K562 (cell line): ENCODE measurements at regions not wholly inside any gene's neighbourhood (a gene's known extent, or its start where the extent isn't known, plus 50 kb on each side); places are given as distances from the start of the nearest gene placed in this dataset.

Experiments used
- ATAC-seq: fragments of 200-7000 bp; cut with Tn5 transposase; 3 replicates; pipeline ENCODE4 v1.9.1; 2020; ENCODE audit warnings: moderate library complexity
- BruUV-seq: library from RNA; stranded (reverse); fragments of 400-500 nt; replicated peaks from 2 replicates; lab custom pipeline; 2021; lab: Mats Ljungman, UMichigan
- CTCF ChIA-PET: fragments of 300-600 bp; formaldehyde crosslinking; extraction: SDS; loops from one replicate; lab custom pipeline; 2021; ENCODE audit warnings: low intra/inter-chr PET ratio; lab: Yijun Ruan, JAX
- POLR2A ChIA-PET: fragments of 300-600, 350-650 bp; sonication (Branson Sonifier 250); formaldehyde crosslinking; extraction: SDS; loops from one replicate; lab custom pipeline; 2021; ENCODE audit warnings: antibody characterized with exemption, inconsistent platforms; lab: Yijun Ruan, JAX
- DNase-seq, 4 experiments: peaks; one replicate each; pipeline versions ENCODE4 v3.0.0 to v3.0.0-alpha.2; 2011 to 2018; ENCODE audit warnings: low spot score in 3 of 4, mixed read lengths in 3 of 4; ENCODE audit errors: extremely low read depth in 1 of 4
- FAIRE-seq: peaks from 2 replicates; lab custom pipeline; 2011; peaks lifted over from hg19 to GRCh38; lab: Jason Lieb, UNC
- H2AFZ ChIP-seq: 2 replicates; pipeline ENCODE4 v1.6.0; 2011; ENCODE audit warnings: low read depth, low read length, control low read depth, inconsistent platforms
- H3K27ac ChIP-seq: fragments of 200-600 bp; 3 replicates; pipeline ENCODE4 v1.8.0; 2011; ENCODE audit warnings: low read depth, mild to moderate bottlenecking, control low read depth, inconsistent platforms, low read length, moderate library complexity, mixed read lengths; ENCODE audit errors: extremely low read depth
- H3K27me3 ChIP-seq, 2 experiments: fragments of 300-600 bp in 1 of 2; 2 replicates in 1 of 2; 3 replicates in 1 of 2; pipeline versions ENCODE4 v1.6.0 to v1.8.0; 2011; ENCODE audit warnings: inconsistent platforms in 2 of 2, low read length in 2 of 2, mild to moderate bottlenecking in 1 of 2, mixed read lengths in 1 of 2, moderate library complexity in 1 of 2; ENCODE audit not compliant: control insufficient read depth in 2 of 2, insufficient read depth in 2 of 2
- H3K36me3 ChIP-seq: fragments of 300-600 bp; 3 replicates; pipeline ENCODE4 v1.8.0; 2011; ENCODE audit warnings: mild to moderate bottlenecking, low read length, inconsistent platforms; ENCODE audit not compliant: control insufficient read depth, insufficient read depth
- H3K4me1 ChIP-seq, 2 experiments: fragments of 200-600 bp in 1 of 2; replicated peaks in 1 of 2; 2 replicates in 1 of 2; 3 replicates in 1 of 2; pipeline versions ENCODE4 v1.5.1 to v1.8.0; 2011; ENCODE audit warnings: inconsistent platforms in 2 of 2, low read length in 2 of 2, mild to moderate bottlenecking in 1 of 2, mixed read lengths in 1 of 2, moderate library complexity in 1 of 2; ENCODE audit not compliant: control insufficient read depth in 2 of 2, insufficient read depth in 2 of 2
- H3K4me2 ChIP-seq: 2 replicates; pipeline ENCODE4 v1.6.1; 2011; ENCODE audit warnings: low read length, control low read depth, inconsistent platforms, mixed read lengths; ENCODE audit not compliant: insufficient read depth
- H3K4me3 ChIP-seq: fragments of 200-600 bp; sonication (generic), shearing (Covaris generic); 2 replicates; pipeline ENCODE4 v1.5.1; 2016; ENCODE audit warnings: control low read depth, inconsistent platforms
- H3K79me2 ChIP-seq: fragments of 200-600 bp; 3 replicates; pipeline ENCODE4 v1.8.0; 2011; ENCODE audit warnings: low read length, inconsistent platforms; ENCODE audit not compliant: control insufficient read depth, insufficient read depth
- H3K9ac ChIP-seq, 2 experiments: 2 replicates each; pipeline versions ENCODE4 v1.6.0 to v1.6.1; 2011; ENCODE audit warnings: low read depth in 2 of 2, low read length in 2 of 2, control low read depth in 1 of 2, inconsistent platforms in 1 of 2, mild to moderate bottlenecking in 1 of 2, mixed read lengths in 1 of 2; ENCODE audit not compliant: insufficient read depth in 1 of 2
- H3K9me1 ChIP-seq: one replicate; pipeline ENCODE4 v1.6.0; 2011; ENCODE audit warnings: inconsistent platforms, mild to moderate bottlenecking, low read length, moderate library complexity; ENCODE audit not compliant: control insufficient read depth, insufficient read depth
- H3K9me3 ChIP-seq: replicated peaks from 2 replicates; pipeline ENCODE4 v1.5.1; 2011; ENCODE audit warnings: low read depth, low read length, inconsistent platforms; ENCODE audit not compliant: control insufficient read depth, insufficient read depth
- H4K20me1 ChIP-seq: replicated peaks from 2 replicates; pipeline ENCODE4 v1.6.1; 2011; ENCODE audit warnings: low read length, inconsistent platforms, mixed read lengths; ENCODE audit not compliant: control insufficient read depth, insufficient read depth
- BRF1 ChIP-seq: IDR thresholded peaks from 3 replicates; pipeline ENCODE4 v1.6.1; 2011; ENCODE audit warnings: borderline replicate concordance, mild to moderate bottlenecking; ENCODE audit not compliant: insufficient read length; ENCODE audit errors: extremely low read depth
- ELF4 ChIP-seq: fragments of 450-650 bp; formaldehyde crosslinking; IDR thresholded peaks from 2 replicates; pipeline ENCODE4 v1.4.0; 2022; ENCODE audit warnings: missing genetic modification characterization
- HOXB6 ChIP-seq: fragments of 250-450 bp; sonication (Bioruptor Pico); IDR thresholded peaks from 2 replicates; pipeline ENCODE4 v1.5.1; 2022; ENCODE audit warnings: mild to moderate bottlenecking, borderline replicate concordance
- MAFF ChIP-seq: IDR thresholded peaks from 2 replicates; pipeline ENCODE4 v1.6.1; 2012; ENCODE audit warnings: low read length, improper control_type of control experiment
- NCOA1 ChIP-seq: fragments of 450-650 bp; IDR thresholded peaks from 2 replicates; pipeline ENCODE4 v1.6.1; 2016; ENCODE audit warnings: low read depth
- NCOA2 ChIP-seq, 2 experiments: fragments of 450-650 bp; IDR thresholded peaks; 2 replicates each; pipeline ENCODE4 v1.6.1; 2018; ENCODE audit warnings: mild to moderate bottlenecking in 2 of 2, moderate library complexity in 1 of 2; ENCODE audit not compliant: partially characterized antibody in 2 of 2
- RBM39 ChIP-seq: fragments of 200-400 bp; formaldehyde crosslinking; optimal IDR thresholded peaks from 2 replicates; pipeline ENCODE3; 2018; ENCODE audit warnings: low read depth, low read length
- RHOXF2B ChIP-seq: fragments of 250-450 bp; sonication (Bioruptor Pico); conservative IDR thresholded peaks from 2 replicates; pipeline ENCODE4 v1.5.1; 2021
- ZBTB8A ChIP-seq: fragments of 450-650 bp; IDR thresholded peaks from 2 replicates; pipeline ENCODE4 v1.6.1; 2018; ENCODE audit warnings: mild to moderate bottlenecking, moderate library complexity; ENCODE audit not compliant: partially characterized antibody
- ZNF830 ChIP-seq: fragments of 250-450 bp; sonication (Bioruptor Pico); IDR thresholded peaks from 2 replicates; pipeline ENCODE4 v1.5.0; 2021; ENCODE audit warnings: mild to moderate bottlenecking
- WGBS: fragments of 100-300 bp; shearing (Covaris generic); methylation state at CpG from one replicate; pipeline ENCODE4 v1.1.6; 2016; ENCODE audit warnings: low coverage, mixed read lengths; ENCODE audit not compliant: insufficient coverage; ENCODE audit errors: missing lambda C conversion rate; 5-methylcytosine and 5-hydroxymethylcytosine counted together
- in situ Hi-C: fragments of 300-500 bp; cut with MboI; formaldehyde crosslinking; loops from 4 replicates; pipeline ENCODE4 v1.15.0; 2018; ENCODE audit warnings: inconsistent platforms, mixed read lengths
- intact Hi-C: fragments of 100-400 bp; cut with micrococcal nuclease; formaldehyde crosslinking; loops from 2 replicates; pipeline ENCODE4 v1.14.2; 2022

DNA sequence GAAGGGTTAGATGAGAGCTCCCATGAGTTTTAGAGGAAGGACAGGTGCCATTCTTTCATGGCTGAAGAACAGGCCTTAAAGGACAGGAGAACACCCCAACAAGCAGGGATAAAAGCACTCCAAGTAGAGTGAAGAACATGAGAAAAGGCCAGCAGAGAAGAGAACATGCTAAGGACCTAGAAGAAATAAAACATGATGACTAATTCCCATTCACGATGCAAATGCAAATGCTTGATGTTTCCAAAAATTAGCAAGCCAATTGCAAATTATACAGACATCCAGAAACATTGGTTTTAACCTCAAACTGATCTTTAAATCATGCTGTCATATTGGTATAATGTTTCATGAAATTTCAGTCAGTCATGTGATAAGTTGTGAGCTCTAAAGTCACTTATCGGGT is 241.7 kb downstream of the CNTN3 start:
- TF ChIP-seq BRF1, result no peak
- TF ChIP-seq ZBTB8A, result no peak
- no peak for TF ChIP-seq MAFF
- no peak for TF ChIP-seq HOXB6 (CRISPR knock-in tag)
- TF ChIP-seq NCOA1, result no peak
- no peak for TF ChIP-seq ELF4 (CRISPR knock-in tag)
- no peak for TF ChIP-seq RHOXF2B
- no peak for TF ChIP-seq NCOA2 (IDR thresholded peaks at IDR 0.05; ENCODE audit: partially characterized antibody in 2 of 2)
- TF ChIP-seq RBM39, result no peak
- no peak for TF ChIP-seq ZNF830 (CRISPR knock-in tag)
- H3K27me3 ChIP-seq, result no peaks in the 10 kb centered on the region
- 7% methylated on average over 2 of the region's 2 CpGs for WGBS
- H3K9ac ChIP-seq, result no peak overlapping the region
- H3K4me2 ChIP-seq, result no peak overlapping the region
- no peak overlapping the region for H2AFZ ChIP-seq
- no peaks in the 10 kb centered on the region for H4K20me1 ChIP-seq
- FAIRE-seq (no peak), ATAC-seq (no peak), DNase-seq (no peak)
- intact Hi-C loops (no loop called here), in situ Hi-C loops (no loop called here)
- H3K9me3 ChIP-seq, result no peaks in the 10 kb centered on the region
- H3K4me1 ChIP-seq, result no peaks in the 10 kb centered on the region
- POLR2A ChIA-PET, result no interaction called here
- CTCF ChIA-PET, result no interaction called here
- BruUV-seq, result no TSS peak
- no peak overlapping the region for H3K4me3 ChIP-seq
- H3K79me2 ChIP-seq, result no peaks in the 10 kb centered on the region
- H3K27ac ChIP-seq, result no peak overlapping the region
- H3K9me1 ChIP-seq, result no peaks in the 10 kb centered on the region
- H3K36me3 ChIP-seq, result no peaks in the 10 kb centered on the region
